ENCODE measurements at regions not wholly inside any gene's neighbourhood (a gene's known extent, or its start where the extent isn't known, plus 50 kb on each side); places are given as distances from the start of the nearest gene placed in this dataset.

DNA sequence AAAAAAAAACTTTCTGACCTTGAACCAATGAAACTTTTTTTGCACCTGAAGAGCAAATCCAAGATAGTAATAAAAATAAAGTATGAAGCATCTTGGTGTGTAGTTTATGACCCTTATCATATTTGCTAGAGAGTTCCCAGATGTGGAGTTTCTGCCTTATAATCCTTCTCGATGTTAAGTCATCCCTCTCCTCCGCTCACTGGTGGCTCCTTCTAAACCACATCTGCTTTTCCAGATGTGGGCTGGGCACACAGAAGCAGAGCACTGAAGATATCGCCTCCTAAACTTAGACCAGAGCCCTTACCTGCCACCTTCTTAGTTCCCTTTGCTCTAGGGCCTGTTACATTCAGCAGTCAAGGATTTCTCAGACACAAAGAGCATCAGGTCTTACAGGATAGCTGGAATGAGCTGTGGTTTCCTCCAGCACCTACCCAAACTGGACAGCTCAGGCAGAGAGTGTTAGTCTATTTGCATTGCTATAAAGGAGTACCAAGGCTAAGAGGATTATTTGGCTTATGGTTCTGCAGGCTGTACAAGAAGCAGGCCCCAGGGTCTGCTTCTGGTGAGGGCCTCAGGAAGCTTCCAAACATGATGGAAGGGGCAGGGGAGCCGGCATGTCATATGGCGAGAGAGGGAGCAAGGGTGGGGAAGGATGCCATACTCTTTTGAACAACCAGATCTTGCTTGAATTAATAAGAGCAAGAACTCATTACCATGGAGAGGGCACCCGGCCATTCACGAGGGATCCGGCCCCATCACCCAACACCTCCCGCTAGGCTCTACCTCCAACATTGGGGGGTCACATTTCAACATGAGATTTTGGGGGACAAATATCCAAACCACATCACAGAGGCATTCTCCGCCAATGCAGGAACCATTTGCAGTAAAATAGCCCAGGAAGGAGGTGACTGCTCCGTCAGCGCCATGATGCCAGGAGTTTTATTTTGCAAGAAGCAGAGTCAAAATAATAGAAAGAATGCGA, 75.6 kb upstream of the HELT start:
- Mint-ChIP-seq H3K27ac (no peak overlapping the region), H3K4me3 (no peak overlapping the region), H3K36me3 (peaks cover 0 to 3% of the 10 kb centered on the region in 2 donors), H3K27me3 (peaks cover 8 to 23% of the 10 kb centered on the region in 2 donors), H3K9me3 (no peaks in the 10 kb centered on the region), H3K4me1 (no peaks in the 10 kb centered on the region)
- ATAC-seq (replicated peaks), result no peak
- DNase-seq, result no peak

DNA sequence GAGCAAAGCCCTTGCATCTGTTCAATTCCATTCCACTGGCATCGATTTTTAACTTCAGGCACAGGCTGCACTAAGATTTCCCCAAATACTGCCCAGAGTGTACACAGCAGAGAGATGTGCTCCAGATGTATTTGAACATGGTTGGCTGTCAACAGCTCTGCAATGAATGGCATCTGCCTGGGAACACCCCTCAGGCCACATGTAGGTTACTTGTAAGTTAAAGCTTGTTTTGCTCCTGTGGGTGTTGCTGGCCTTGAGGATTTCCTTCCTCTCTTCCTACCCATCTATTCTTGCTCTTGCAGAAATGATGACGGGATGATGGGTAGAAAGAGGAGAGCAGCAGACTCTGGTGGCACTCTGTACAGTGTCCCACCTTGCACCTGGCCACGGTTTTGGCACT, 69.3 kb upstream of the HELT start:
- no peaks in the 10 kb centered on the region for H3K36me3 Mint-ChIP-seq
- H3K9me3 Mint-ChIP-seq, result no peaks in the 10 kb centered on the region
- H3K27ac Mint-ChIP-seq, result no peak overlapping the region
- H3K4me1 Mint-ChIP-seq, result no peaks in the 10 kb centered on the region
- DNase-seq (no peak), ATAC-seq (replicated peaks) (no peak)
- no peak overlapping the region for H3K4me3 Mint-ChIP-seq
- peaks cover 29 to 30% of the 10 kb centered on the region in 2 donors for H3K27me3 Mint-ChIP-seq

DNA sequence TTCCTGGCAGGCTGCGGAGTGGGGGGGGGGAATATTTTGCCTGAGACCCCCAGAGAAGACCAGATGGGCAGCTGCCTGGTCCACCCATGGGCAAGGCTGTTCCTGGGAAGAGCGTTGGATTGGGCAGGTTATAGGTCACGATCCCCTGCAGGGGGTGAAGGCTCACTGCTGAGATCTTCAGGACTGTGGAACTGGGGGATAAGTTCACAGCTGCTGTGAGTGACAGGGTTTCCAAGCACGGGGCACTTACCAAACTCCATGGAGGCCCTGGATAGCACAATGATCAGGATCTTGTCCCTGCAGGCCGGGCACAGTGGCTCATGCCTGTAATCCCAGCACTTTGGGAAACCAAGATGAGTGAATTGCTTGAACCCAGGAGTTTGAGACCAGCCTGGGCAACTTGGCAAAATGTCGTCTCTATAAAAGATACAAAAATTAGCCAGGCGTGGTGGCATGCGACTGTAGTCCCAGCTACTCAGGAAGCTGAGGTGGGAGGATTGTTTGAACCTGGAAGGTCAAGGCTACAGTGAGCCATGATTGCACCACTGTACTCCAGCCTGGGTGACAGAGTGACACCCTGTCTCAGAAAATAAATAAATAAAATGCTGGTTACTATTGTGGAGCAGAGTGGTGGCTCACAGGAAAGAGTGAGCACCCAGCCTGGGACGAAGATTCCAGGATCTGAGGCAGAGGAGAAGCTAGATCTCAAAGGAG, 68.0 kb upstream of the HELT start:
- Mint-ChIP-seq H3K27ac (no peak overlapping the region), H3K9me3 (no peaks in the 10 kb centered on the region), H3K27me3 (peaks cover 34 to 36% of the 10 kb centered on the region in 2 donors), H3K4me3 (no peak overlapping the region), H3K4me1 (no peaks in the 10 kb centered on the region), H3K36me3 (no peaks in the 10 kb centered on the region)
- DNase-seq, result no peak
- no peak for ATAC-seq (replicated peaks)

DNA sequence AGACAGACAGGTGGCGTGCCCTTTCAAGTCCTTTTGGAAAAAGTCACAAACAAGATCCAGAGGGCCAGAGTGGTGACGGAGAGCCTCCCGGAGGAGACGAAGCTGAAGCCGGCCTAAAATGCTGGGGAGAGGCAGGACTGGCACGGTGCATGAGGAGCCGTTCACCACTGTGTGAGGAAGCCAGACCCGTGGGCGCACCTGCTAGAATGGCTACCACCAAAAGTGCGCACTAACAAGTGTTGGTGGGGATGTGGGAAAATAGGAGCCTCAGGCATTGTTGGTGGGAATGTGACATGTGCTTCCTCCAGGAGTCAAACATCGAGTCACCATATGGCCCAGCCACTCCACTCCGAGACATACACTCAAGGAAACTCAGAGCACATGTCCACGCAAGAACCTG, 67.4 kb upstream of the HELT start:
- H3K9me3 Mint-ChIP-seq, result no peaks in the 10 kb centered on the region
- no peak for ATAC-seq (replicated peaks)

DNA sequence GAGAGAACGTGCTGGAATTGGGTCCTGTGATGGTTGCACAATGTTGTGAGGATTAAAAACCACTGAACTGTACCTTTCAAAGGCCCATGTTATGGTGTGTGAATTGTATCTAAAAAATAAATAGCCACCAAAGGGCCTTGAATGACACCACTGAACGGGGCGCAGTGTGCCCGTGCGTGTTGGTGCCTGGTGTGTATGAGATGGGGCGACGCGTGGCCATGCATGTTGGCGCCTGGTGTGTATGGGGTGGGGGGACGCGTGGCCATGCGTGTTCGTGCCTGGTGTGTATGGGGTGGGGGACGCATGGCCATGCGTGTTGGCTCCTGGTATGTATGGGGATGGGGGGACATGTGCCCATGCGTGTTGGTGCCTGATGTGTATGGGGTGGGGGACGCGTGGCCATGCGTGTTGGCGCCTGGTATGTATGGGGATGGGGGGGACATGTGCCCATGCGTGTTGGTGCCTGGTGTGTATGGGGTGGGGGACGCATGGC, 66.6 kb upstream of the HELT start:
- Mint-ChIP-seq H3K27ac (no peak overlapping the region), H3K9me3 (no peaks in the 10 kb centered on the region), H3K4me1 (peaks cover 0 to 2% of the 10 kb centered on the region in 2 donors), H3K27me3 (peaks cover 32 to 34% of the 10 kb centered on the region in 2 donors), H3K4me3 (no peak overlapping the region), H3K36me3 (no peaks in the 10 kb centered on the region)
- ATAC-seq (replicated peaks) (no peak), DNase-seq (no peak)

More for the DNA sequence above, 67.4 kb upstream of the HELT start:
- DNase-seq, result no peak
- Mint-ChIP-seq H3K27ac (no peak overlapping the region), H3K27me3 (peaks cover 34 to 36% of the 10 kb centered on the region in 2 donors), H3K36me3 (no peaks in the 10 kb centered on the region), H3K4me3 (no peak overlapping the region), H3K4me1 (peaks cover 0 to 2% of the 10 kb centered on the region in 2 donors)

DNA sequence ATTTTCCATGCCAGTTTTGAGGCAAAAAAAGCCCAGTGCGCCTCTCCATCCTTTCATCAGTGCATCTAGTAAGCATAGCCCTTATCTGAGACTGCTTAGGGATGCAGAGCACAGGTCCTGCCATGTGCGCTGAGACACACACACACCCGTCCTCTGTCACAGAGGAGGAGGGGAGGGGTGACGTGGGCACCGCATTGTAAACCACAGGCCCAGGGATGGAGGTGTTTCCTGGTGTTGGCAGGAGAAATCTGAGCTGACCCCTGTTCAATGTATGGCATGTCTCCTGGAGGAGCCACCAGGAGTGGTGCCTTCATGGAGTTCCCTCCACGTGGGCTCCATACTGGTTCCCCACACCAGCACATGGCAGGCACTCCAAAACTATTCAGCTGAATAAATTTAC, 65.8 kb upstream of the HELT start:
- no peak for DNase-seq
- Mint-ChIP-seq H3K27ac (no peak overlapping the region), H3K27me3 (peaks cover 28 to 32% of the 10 kb centered on the region in 2 donors), H3K36me3 (no peaks in the 10 kb centered on the region), H3K4me3 (no peak overlapping the region), H3K4me1 (peaks cover 2 to 4% of the 10 kb centered on the region in 2 donors), H3K9me3 (no peaks in the 10 kb centered on the region)
- ATAC-seq (replicated peaks), result no peak

DNA sequence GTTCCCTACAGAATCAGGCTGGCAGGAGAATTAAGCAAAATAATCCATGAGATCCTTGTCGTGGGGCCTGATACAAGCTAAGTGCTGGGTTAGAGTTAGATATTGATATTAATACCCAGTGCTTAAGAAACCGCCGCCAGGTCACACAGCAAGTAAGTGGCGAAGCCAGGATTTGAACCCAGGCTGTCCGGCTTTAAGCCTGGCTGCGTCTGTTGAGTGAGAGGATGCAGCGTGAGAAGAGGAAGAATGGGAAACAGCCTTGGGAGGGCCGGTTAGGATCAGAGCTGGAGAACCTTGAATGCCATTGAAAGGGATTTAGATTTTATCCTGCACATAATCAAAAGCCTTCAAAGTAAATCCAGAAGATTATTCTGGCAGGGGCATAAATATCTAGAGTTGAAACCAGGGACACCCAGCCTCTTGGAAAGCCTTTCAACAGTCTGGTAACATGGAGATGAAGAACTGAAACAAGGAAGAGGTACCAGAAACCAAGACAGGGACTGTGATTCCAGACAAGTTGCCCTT, 64.8 kb upstream of the HELT start:
- no peaks in the 10 kb centered on the region for H3K9me3 Mint-ChIP-seq
- ATAC-seq (replicated peaks) (no peak), DNase-seq (no peak)

DNA sequence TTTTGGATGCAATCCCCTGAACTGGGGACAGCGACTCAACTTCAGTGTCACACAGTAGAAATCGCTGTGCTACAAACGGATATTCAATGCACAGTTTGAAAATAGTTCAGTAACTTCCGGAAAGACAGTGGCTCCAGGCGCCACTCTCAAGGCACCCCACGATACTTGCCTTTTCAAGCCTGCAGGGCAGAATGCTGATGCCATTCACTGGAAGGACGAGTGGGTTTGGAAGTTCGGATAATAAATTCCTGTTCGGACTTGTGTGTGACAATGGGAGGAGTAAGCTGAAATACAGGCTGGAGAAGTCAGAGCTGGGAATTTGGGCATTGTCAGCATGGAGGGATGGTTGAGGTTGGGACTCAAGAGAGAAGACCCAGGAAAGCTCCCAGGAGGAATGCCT, 64.3 kb upstream of the HELT start:
- Mint-ChIP-seq H3K4me1 (peaks cover 3 to 15% of the 10 kb centered on the region in 2 donors), H3K4me3 (no peak overlapping the region), H3K27ac (no peak overlapping the region), H3K27me3 (peaks cover 25 to 35% of the 10 kb centered on the region in 2 donors), H3K36me3 (no peaks in the 10 kb centered on the region), H3K9me3 (no peaks in the 10 kb centered on the region)
- ATAC-seq (replicated peaks) (no peak), DNase-seq (no peak)

More for the DNA sequence above, 64.8 kb upstream of the HELT start:
- Mint-ChIP-seq H3K36me3 (no peaks in the 10 kb centered on the region), H3K4me1 (peaks cover 2 to 12% of the 10 kb centered on the region in 2 donors), H3K4me3 (no peak overlapping the region), H3K27ac (no peak overlapping the region), H3K27me3 (peaks cover 25 to 35% of the 10 kb centered on the region in 2 donors)

DNA sequence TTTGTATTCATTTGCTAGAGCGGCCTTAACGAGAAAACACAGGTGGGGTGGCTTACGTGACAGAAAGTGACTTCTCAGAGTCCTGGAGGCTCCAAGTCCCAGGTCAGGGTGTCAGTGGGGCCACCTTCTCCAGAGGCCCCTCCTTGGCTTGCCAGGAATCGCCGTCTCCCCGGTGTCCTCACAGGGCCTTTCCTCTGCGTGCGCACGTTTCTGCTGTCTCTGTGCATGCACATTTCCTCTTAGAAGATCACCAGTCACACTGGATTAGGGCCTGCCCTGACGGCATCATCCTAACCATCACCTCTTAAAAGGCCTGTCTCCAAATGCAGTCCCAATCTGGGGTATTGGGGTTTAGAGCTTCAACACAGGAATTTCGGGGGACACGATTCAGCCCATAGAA, 63.8 kb upstream of the HELT start:
- Mint-ChIP-seq H3K27ac (no peak overlapping the region), H3K27me3 (peaks cover 25 to 37% of the 10 kb centered on the region in 2 donors), H3K4me3 (no peak overlapping the region), H3K4me1 (peaks cover 4 to 18% of the 10 kb centered on the region in 2 donors), H3K9me3 (no peaks in the 10 kb centered on the region), H3K36me3 (no peaks in the 10 kb centered on the region)
- no peak for ATAC-seq (replicated peaks)
- DNase-seq, result no peak

DNA sequence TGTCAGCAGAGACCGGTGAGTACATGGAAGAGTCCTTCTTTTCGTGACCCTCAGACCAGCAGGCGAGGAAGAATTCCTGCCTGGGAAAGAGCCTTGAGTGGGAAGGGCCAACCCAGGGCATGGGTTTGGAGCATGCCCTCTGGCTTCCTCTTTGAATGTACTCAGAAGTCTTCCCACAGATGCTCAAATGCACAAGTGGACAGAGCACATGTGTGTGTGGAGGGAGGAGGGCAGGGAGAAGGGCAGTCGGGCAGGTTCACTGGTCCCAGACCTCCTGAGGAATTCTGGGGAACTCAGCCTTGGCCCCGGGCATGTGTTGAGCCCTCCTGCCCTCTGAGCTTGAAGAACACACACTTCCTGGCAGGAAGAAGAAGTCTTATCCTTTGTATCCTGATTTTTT, 63.2 kb upstream of the HELT start:
- peaks cover 4 to 18% of the 10 kb centered on the region in 2 donors for H3K4me1 Mint-ChIP-seq
- H3K27me3 Mint-ChIP-seq, result peaks cover 25 to 43% of the 10 kb centered on the region in 2 donors
- H3K36me3 Mint-ChIP-seq, result no peaks in the 10 kb centered on the region
- no peak overlapping the region for H3K4me3 Mint-ChIP-seq
- DNase-seq (no peak), ATAC-seq (replicated peaks) (no peak)
- H3K9me3 Mint-ChIP-seq, result no peaks in the 10 kb centered on the region
- H3K27ac Mint-ChIP-seq, result no peak overlapping the region

DNA sequence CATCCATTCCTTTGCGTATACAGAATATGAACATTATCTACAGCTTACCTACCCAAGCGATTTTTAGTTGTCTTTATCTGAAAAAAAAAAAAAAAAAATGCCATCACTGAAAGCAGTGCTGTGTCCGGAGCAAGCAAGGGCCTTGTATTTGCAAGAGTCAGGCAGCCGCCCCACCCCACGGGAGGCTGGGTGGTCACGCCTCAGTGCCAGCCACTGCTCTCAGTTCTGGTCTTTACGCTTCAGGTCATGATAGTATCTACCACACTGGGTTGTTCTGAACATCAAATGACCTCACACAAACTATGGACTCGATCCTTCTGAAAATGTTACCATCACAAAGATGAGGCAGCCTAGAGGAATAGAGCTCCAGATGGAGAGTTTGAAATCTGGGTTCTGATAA, 62.7 kb upstream of the HELT start:
- Mint-ChIP-seq H3K27ac (no peak overlapping the region), H3K9me3 (no peaks in the 10 kb centered on the region), H3K36me3 (no peaks in the 10 kb centered on the region), H3K4me3 (no peak overlapping the region), H3K4me1 (peaks cover 4 to 18% of the 10 kb centered on the region in 2 donors), H3K27me3 (peaks cover 22 to 43% of the 10 kb centered on the region in 2 donors)
- ATAC-seq (replicated peaks) (peak; percentile 87 to 93), DNase-seq (no peak)

DNA sequence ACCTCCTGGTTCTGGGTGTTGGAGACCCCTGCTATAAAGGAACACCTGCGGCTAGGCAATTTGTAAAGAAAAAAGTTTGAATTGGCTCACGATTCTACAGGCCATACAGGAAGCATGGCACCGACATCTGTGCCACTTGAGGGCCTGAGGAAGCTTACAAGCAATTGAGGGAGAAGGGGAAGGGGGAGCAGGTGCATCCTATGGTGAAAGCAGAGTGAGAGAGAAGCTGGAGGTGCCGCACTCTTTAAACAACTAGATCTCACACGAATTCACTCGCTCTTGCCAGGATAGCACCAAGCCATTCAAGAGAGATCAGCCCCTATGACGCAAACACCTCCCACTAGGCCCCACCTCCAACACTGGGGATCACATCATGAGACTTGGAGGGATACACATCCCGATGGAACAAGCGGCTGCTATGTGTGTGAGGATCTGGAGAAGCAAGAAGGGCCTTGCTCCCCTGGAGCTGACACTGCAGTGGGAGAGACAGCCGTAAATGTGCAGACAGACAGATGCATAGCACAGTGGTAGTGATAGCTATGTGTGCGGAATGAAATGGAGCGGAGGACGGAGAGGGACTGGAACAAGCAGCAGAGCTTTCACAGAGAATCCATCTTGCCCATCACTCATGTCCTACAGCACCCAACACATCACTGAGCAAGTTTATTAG, 60.7 kb upstream of the HELT start:
- no peaks in the 10 kb centered on the region for H3K36me3 Mint-ChIP-seq

DNA sequence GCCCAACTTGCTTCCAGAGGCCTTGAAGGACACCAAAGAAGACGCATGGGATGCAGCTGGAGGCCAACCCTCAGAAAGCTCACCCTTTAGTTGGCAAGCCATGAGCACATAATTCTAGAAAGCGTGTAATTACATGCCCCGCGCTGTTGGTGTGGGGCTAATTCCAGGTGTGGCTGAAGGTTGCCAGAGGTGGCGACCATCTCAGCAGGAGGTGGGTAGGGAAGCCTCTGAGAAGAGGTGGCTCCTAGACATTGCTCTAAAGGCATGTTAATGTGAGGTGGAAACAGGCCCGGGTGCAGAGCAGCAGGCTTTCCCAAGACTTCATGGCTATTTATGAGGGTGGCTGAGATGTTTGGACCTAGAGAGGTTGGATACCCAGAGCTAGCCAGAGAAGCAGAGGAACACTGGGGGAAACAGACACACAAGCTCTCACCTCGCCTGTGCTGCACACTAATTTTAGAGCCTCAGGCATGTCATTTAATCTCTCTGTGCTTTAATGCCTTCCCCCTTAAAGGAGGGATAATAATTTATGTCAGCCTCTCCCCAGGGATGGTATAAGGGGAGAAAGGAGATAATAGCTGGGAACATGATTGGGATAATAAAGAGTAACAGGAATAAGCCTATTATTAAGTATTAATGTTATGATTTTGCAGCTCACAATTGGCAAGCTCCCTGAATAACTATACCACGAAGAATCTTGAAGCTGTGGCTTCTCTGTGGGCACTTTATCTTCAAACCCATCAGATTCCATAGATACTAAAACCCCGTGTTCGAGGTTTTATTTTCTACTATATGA, 60.0 kb upstream of the HELT start:
- Mint-ChIP-seq H3K4me3 (no peak overlapping the region), H3K9me3 (no peaks in the 10 kb centered on the region), H3K4me1 (peaks cover 4 to 18% of the 10 kb centered on the region in 2 donors), H3K27me3 (peaks cover 10 to 28% of the 10 kb centered on the region in 2 donors), H3K36me3 (no peaks in the 10 kb centered on the region), H3K27ac (no peak overlapping the region)
- ATAC-seq (replicated peaks) (no peak), DNase-seq (no peak)

More for the DNA sequence above, 60.7 kb upstream of the HELT start:
- H3K9me3 Mint-ChIP-seq, result no peaks in the 10 kb centered on the region
- no peak overlapping the region for H3K4me3 Mint-ChIP-seq
- DNase-seq, result no peak
- no peak for ATAC-seq (replicated peaks)
- H3K27me3 Mint-ChIP-seq, result peaks cover 10 to 32% of the 10 kb centered on the region in 2 donors
- H3K4me1 Mint-ChIP-seq, result peaks cover 4 to 18% of the 10 kb centered on the region in 2 donors
- no peak overlapping the region for H3K27ac Mint-ChIP-seq

Data from stimulated activated naive B cell treated with anti-CD40 and anti-IgM and Interleukin-4, amounts not matched to agents 10 μg/mL and 1 μg/mL and 100 μg/mL, for 72 hours (primary cell).